KMS-11 (cell line): ENCODE measurements at regions not wholly inside any gene's neighbourhood (a gene's known extent, or its start where the extent isn't known, plus 50 kb on each side); places are given as distances from the start of the nearest gene placed in this dataset.

Source experiments
- H2AFZ ChIP-seq: fragments of 200-600 bp; sonication (generic); 2 replicates; pipeline ENCODE4 v1.6.1; 2016; ENCODE audit warnings: antibody characterized with exemption, mixed run types, low read depth
- H3K27ac ChIP-seq: fragments of 200-600 bp; sonication (generic); 2 replicates; pipeline ENCODE4 v1.6.1; 2016; ENCODE audit warnings: mild to moderate bottlenecking, mixed run types
- H3K27me3 ChIP-seq: fragments of 200-600 bp; sonication (generic); 2 replicates; pipeline ENCODE4 v1.6.1; 2017; ENCODE audit warnings: mild to moderate bottlenecking, low read depth, mixed run types, moderate library complexity; ENCODE audit not compliant: insufficient read depth
- H3K36me3 ChIP-seq: fragments of 200-600 bp; sonication (generic); 2 replicates; pipeline ENCODE4 v1.6.1; 2017; ENCODE audit warnings: mild to moderate bottlenecking, mixed run types; ENCODE audit not compliant: insufficient read depth
- H3K4me1 ChIP-seq: fragments of 200-600 bp; sonication (generic); 2 replicates; pipeline ENCODE4 v1.6.1; 2016; ENCODE audit warnings: mild to moderate bottlenecking, low read depth, mixed run types; ENCODE audit not compliant: poor library complexity, severe bottlenecking
- H3K4me2 ChIP-seq: fragments of 200-600 bp; sonication (generic); 2 replicates; pipeline ENCODE4 v1.7.0; 2016; ENCODE audit warnings: mild to moderate bottlenecking, mixed run types
- H3K4me3 ChIP-seq: fragments of 200-600 bp; sonication (generic); IDR thresholded peaks from 2 replicates; pipeline ENCODE4 v1.6.1; 2017; ENCODE audit warnings: low read depth, low read length, mixed read lengths; ENCODE audit not compliant: insufficient read depth
- H3K79me2 ChIP-seq: fragments of 200-600 bp; sonication (generic); 2 replicates; pipeline ENCODE4 v1.6.1; 2016; ENCODE audit warnings: low read depth, mixed run types; ENCODE audit not compliant: insufficient read depth
- H3K9ac ChIP-seq: fragments of 200-600 bp; sonication (generic); 2 replicates; pipeline ENCODE4 v1.6.1; 2016; ENCODE audit warnings: mild to moderate bottlenecking, mixed run types
- H4K20me1 ChIP-seq: fragments of 200-600 bp; sonication (generic); 2 replicates; pipeline ENCODE4 v1.6.1; 2016; ENCODE audit warnings: mild to moderate bottlenecking, mixed run types; ENCODE audit not compliant: insufficient read depth
- TF ChIP-seq, protein P1 (sequence below): fragments of 200-600 bp; sonication (generic); conservative IDR thresholded peaks from 2 replicates; pipeline ENCODE4 v1.6.1; 2017; ENCODE audit warnings: low read depth, mild to moderate bottlenecking, antibody characterized with exemption, low read length, moderate library complexity, mixed read lengths

GRCh38 chr13:97621025-97621424 is 187.1 kb downstream of the RAP2A start:
- Histone ChIP-seq H3K27me3 (no peaks in the 10 kb centered on the region), H3K79me2 (no peaks in the 10 kb centered on the region), H3K27ac (no peak overlapping the region), H4K20me1 (no peaks in the 10 kb centered on the region), H3K36me3 (no peaks in the 10 kb centered on the region), H2AFZ (no peak overlapping the region), H3K4me3 (no peak overlapping the region), H3K4me1 (no peaks in the 10 kb centered on the region), H3K4me2 (no peak overlapping the region), H3K9ac (no peak overlapping the region)
- TF ChIP-seq, protein P1, sequence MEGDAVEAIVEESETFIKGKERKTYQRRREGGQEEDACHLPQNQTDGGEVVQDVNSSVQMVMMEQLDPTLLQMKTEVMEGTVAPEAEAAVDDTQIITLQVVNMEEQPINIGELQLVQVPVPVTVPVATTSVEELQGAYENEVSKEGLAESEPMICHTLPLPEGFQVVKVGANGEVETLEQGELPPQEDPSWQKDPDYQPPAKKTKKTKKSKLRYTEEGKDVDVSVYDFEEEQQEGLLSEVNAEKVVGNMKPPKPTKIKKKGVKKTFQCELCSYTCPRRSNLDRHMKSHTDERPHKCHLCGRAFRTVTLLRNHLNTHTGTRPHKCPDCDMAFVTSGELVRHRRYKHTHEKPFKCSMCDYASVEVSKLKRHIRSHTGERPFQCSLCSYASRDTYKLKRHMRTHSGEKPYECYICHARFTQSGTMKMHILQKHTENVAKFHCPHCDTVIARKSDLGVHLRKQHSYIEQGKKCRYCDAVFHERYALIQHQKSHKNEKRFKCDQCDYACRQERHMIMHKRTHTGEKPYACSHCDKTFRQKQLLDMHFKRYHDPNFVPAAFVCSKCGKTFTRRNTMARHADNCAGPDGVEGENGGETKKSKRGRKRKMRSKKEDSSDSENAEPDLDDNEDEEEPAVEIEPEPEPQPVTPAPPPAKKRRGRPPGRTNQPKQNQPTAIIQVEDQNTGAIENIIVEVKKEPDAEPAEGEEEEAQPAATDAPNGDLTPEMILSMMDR: no peak

GRCh38 chr13:97621631-97622030 is 187.7 kb downstream of the RAP2A start:
- TF ChIP-seq, protein P1: no peak
- Histone ChIP-seq H3K36me3 (no peaks in the 10 kb centered on the region), H3K4me1 (no peaks in the 10 kb centered on the region), H3K4me3 (no peak overlapping the region), H3K27me3 (no peaks in the 10 kb centered on the region), H3K79me2 (no peaks in the 10 kb centered on the region), H3K4me2 (no peak overlapping the region), H3K9ac (no peak overlapping the region), H3K27ac (no peak overlapping the region), H4K20me1 (no peaks in the 10 kb centered on the region), H2AFZ (no peak overlapping the region)

DNA sequence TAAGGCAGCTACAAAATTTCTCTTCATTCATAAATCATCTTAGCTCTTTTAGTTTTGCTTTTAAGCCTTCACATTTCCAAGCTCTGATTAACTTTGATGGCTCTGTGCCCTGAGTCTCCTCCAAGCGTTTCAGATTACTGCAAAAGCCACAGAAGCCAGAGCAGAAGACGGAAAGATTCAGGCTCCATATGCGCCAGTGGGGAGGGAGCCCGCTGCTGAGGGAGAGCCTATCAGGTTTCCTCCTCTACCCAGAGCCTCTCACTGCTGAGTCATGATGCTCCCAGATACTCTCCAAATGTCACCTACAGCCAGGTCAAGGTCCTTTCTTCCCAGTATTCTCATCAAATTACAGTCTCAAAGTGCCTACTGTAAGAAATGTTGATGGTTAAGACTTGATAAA is 193.6 kb downstream of the RAP2A start:
- H3K4me1 ChIP-seq: no peaks in the 10 kb centered on the region
- TF ChIP-seq, protein P1: no peak
- no peak overlapping the region for H3K4me3 ChIP-seq
- H3K36me3 ChIP-seq: no peaks in the 10 kb centered on the region
- H2AFZ ChIP-seq: no peak overlapping the region
- H3K27ac ChIP-seq: no peak overlapping the region
- no peaks in the 10 kb centered on the region for H3K27me3 ChIP-seq
- H3K9ac ChIP-seq: no peak overlapping the region
- H3K79me2 ChIP-seq: no peaks in the 10 kb centered on the region
- H4K20me1 ChIP-seq: no peaks in the 10 kb centered on the region
- H3K4me2 ChIP-seq: no peak overlapping the region

- Histone ChIP-seq H3K4me2 (no peak overlapping the region), H4K20me1 (no peaks in the 10 kb centered on the region), H3K4me1 (no peaks in the 10 kb centered on the region), H3K9ac (no peak overlapping the region), H3K27ac (no peak overlapping the region), H3K36me3 (no peaks in the 10 kb centered on the region), H3K79me2 (no peaks in the 10 kb centered on the region), H3K4me3 (no peak overlapping the region), H3K27me3 (no peaks in the 10 kb centered on the region), H2AFZ (no peak overlapping the region)
- TF ChIP-seq, protein P1: no peak
Observed at GRCh38 chr13:97629601-97630272, 195.8 kb downstream of the RAP2A start.
